PC-9 (cell line): ENCODE measurements at regions not wholly inside any gene's neighbourhood (a gene's known extent, or its start where the extent isn't known, plus 50 kb on each side); places are given as distances from the start of the nearest gene placed in this dataset.
A peak's percentile ranks its signal among the peaks of the same experiment; 100 is the strongest.
"Not testable (repeated sequence)": the region's sequence is repeated elsewhere in the genome, so short reads cannot be mapped to it uniquely, and the experiment has no call there.

Experiments used
- BruUV-seq: library from RNA; stranded (reverse); fragments of 400-500 nt; replicated peaks from 2 replicates; lab custom pipeline; 2021; lab: Mats Ljungman, UMichigan
- CTCF ChIA-PET: fragments of 300-600 bp; sonication (Branson Sonifier 250); formaldehyde crosslinking; loops from one replicate; lab custom pipeline; 2022; ENCODE audit warnings: antibody characterized with exemption; lab: Charles Lee
- POLR2A ChIA-PET: fragments of 300-600 bp; sonication (Branson Sonifier 250); formaldehyde crosslinking; loops from one replicate; lab custom pipeline; 2022; ENCODE audit warnings: antibody characterized with exemption; ENCODE audit not compliant: unreplicated experiment; lab: Charles Lee
- DNase-seq, 2 experiments: peaks; one replicate each; pipeline versions ENCODE4 v3.0.0 to v3.0.0-alpha.2; 2015 to 2022; ENCODE audit warnings: mixed read lengths in 1 of 2
- H2AFZ ChIP-seq: fragments of 200-600 bp; sonication (generic); 2 replicates; pipeline ENCODE4 v1.8.1; 2017; ENCODE audit warnings: antibody characterized with exemption
- H3F3A ChIP-seq: fragments of 200-600 bp; sonication (generic); 2 replicates; pipeline ENCODE4 v1.8.1; 2017; ENCODE audit warnings: antibody characterized with exemption, mild to moderate bottlenecking, low read depth; ENCODE audit not compliant: insufficient read depth
- H3K27ac ChIP-seq: fragments of 200-600 bp; sonication (generic); 2 replicates; pipeline ENCODE4 v1.6.1; 2016; ENCODE audit warnings: mixed run types
- H3K27me3 ChIP-seq: fragments of 200-600 bp; sonication (generic); 2 replicates; pipeline ENCODE4 v1.6.1; 2016; ENCODE audit warnings: low read depth, mixed run types; ENCODE audit not compliant: insufficient read depth
- H3K36me3 ChIP-seq: fragments of 200-600 bp; sonication (generic); 2 replicates; pipeline ENCODE4 v1.6.1; 2016; ENCODE audit warnings: low read depth, mixed run types
- H3K4me1 ChIP-seq: fragments of 200-600 bp; sonication (generic); replicated peaks from 2 replicates; pipeline ENCODE4 v1.6.1; 2016; ENCODE audit warnings: mixed run types; ENCODE audit not compliant: insufficient read depth
- H3K4me2 ChIP-seq: fragments of 200-600 bp; sonication (generic); 2 replicates; pipeline ENCODE4 v1.6.1; 2017; ENCODE audit warnings: mixed run types
- H3K4me3 ChIP-seq: fragments of 200-600 bp; sonication (generic); 2 replicates; pipeline ENCODE4 v1.6.1; 2016; ENCODE audit warnings: mixed run types
- H3K79me2 ChIP-seq: fragments of 200-600 bp; sonication (generic); 2 replicates; pipeline ENCODE4 v1.6.1; 2017; ENCODE audit warnings: low read depth, mixed run types
- H3K9me2 ChIP-seq: fragments of 200-600 bp; sonication (generic); 2 replicates; pipeline ENCODE4 v1.8.1; 2017; ENCODE audit warnings: mild to moderate bottlenecking; ENCODE audit not compliant: insufficient read depth
- H3K9me3 ChIP-seq: fragments of 200-600 bp; sonication (generic); 2 replicates; pipeline ENCODE4 v1.8.1; 2016; ENCODE audit warnings: low read depth; ENCODE audit not compliant: insufficient read depth
- H4K20me1 ChIP-seq: fragments of 200-600 bp; sonication (generic); 2 replicates; pipeline ENCODE4 v1.8.1; 2017; ENCODE audit not compliant: insufficient read depth
- CTCF ChIP-seq: fragments of 200-600 bp; sonication (generic); conservative IDR thresholded peaks from 2 replicates; pipeline ENCODE4 v1.6.1; 2017; ENCODE audit warnings: mixed run types, antibody characterized with exemption, mild to moderate bottlenecking, moderate library complexity
- EZH2 ChIP-seq: fragments of 200-600 bp; sonication (generic); IDR thresholded peaks from 2 replicates; pipeline ENCODE4 v1.8.0; 2017; ENCODE audit warnings: antibody characterized with exemption, low read depth
- intact Hi-C: fragments of 100-400 bp; cut with micrococcal nuclease; formaldehyde crosslinking; loops from one replicate; pipeline ENCODE4 v1.10.0; 2022; ENCODE audit not compliant: unreplicated experiment

- H3K4me2 ChIP-seq, POLR2A ChIA-PET, H4K20me1 ChIP-seq, H3K4me1 ChIP-seq, H3K27ac ChIP-seq, intact Hi-C loops, DNase-seq, H3K9me3 ChIP-seq, H3K4me3 ChIP-seq, H3K9me2 ChIP-seq, H3F3A ChIP-seq, H2AFZ ChIP-seq, H3K27me3 ChIP-seq, H3K79me2 ChIP-seq, CTCF ChIA-PET, H3K36me3 ChIP-seq, BruUV-seq: not testable (repeated sequence)
These were observed 57.4 kb upstream of the SMURF2 start for GRCh38 chr17:64719517-64719916.

GRCh38 chr17:64718816-64719215 lies 56.7 kb upstream of the SMURF2 start:
- POLR2A ChIA-PET, H3K27ac ChIP-seq, H2AFZ ChIP-seq, DNase-seq, H3K9me2 ChIP-seq, H3K4me2 ChIP-seq, BruUV-seq, H3K9me3 ChIP-seq, intact Hi-C loops, H3K27me3 ChIP-seq, H3K4me3 ChIP-seq, H3K79me2 ChIP-seq, H3F3A ChIP-seq, H4K20me1 ChIP-seq, H3K4me1 ChIP-seq, H3K36me3 ChIP-seq: not testable (repeated sequence)
- CTCF ChIA-PET, result interaction anchor here (0.6 kb wide), 1 partner anchor 82 kb away, joined by 6 read pairs; no protein-coding TSS in a partner anchor

- TF ChIP-seq CTCF (no peak), EZH2 (no peak)
- H4K20me1 ChIP-seq, result no peaks in the 10 kb centered on the region
- no TSS peak for BruUV-seq
- no peaks in the 10 kb centered on the region for H3K79me2 ChIP-seq
- H3F3A ChIP-seq, result no peaks in the 10 kb centered on the region; the same call in 1 of the 2 replicates
- DNase-seq, result peak in 1 of 2 experiments; percentile 65
- H3K9me3 ChIP-seq, result no peaks in the 10 kb centered on the region
- H3K4me3 ChIP-seq, result no peak overlapping the region
- no peaks in the 10 kb centered on the region for H3K36me3 ChIP-seq
- ChIA-PET POLR2A (interaction anchor here (0.6 kb wide), 2 partner anchors 213 to 341 kb away, joined by 7 to 28 read pairs; no protein-coding TSS in a partner anchor), CTCF (no interaction called here)
- no peak overlapping the region for H3K27ac ChIP-seq
- H3K27me3 ChIP-seq, result no peaks in the 10 kb centered on the region
- no peak overlapping the region for H3K4me2 ChIP-seq
- H2AFZ ChIP-seq, result no peak overlapping the region
- no peaks in the 10 kb centered on the region for H3K9me2 ChIP-seq
- intact Hi-C loops, result no loop called here
- H3K4me1 ChIP-seq, result peaks cover 3% of the 10 kb centered on the region
These were observed 56.0 kb upstream of the SMURF2 start for GRCh38 chr17:64718058-64718457.

GRCh38 chr17:64716496-64716895 lies 54.4 kb upstream of the SMURF2 start:
- H3K9me3 ChIP-seq, H3K4me2 ChIP-seq, H3K9me2 ChIP-seq, CTCF ChIA-PET, H3K36me3 ChIP-seq, intact Hi-C loops, H3K4me3 ChIP-seq, H3K27me3 ChIP-seq, BruUV-seq, H3K27ac ChIP-seq, H3F3A ChIP-seq, H2AFZ ChIP-seq, H4K20me1 ChIP-seq, H3K79me2 ChIP-seq, POLR2A ChIA-PET, DNase-seq: not testable (repeated sequence)
- H3K4me1 ChIP-seq, result peaks cover 14% of the 10 kb centered on the region

- peaks cover 25% of the 10 kb centered on the region for H3K4me1 ChIP-seq
- H3K36me3 ChIP-seq, H3K27me3 ChIP-seq, H3K4me3 ChIP-seq, H3K27ac ChIP-seq, H3K79me2 ChIP-seq, H3K9me3 ChIP-seq, H3K9me2 ChIP-seq, BruUV-seq, H4K20me1 ChIP-seq, DNase-seq, intact Hi-C loops, H2AFZ ChIP-seq, H3K4me2 ChIP-seq: not testable (repeated sequence)
- ChIA-PET POLR2A (interaction anchor here (0.6 kb wide), 3 partner anchors 35 to 905 kb away, joined by 3 to 14 read pairs (median 6); no protein-coding TSS in a partner anchor), CTCF (interaction anchor here (0.6 to 0.7 kb wide), 3 partner anchors 12 to 101 kb away, joined by 3 to 4 read pairs (median 4); no protein-coding TSS in a partner anchor)
- H3F3A ChIP-seq, result peaks cover 18% of the 10 kb centered on the region
These were observed 51.7 kb upstream of the SMURF2 start for GRCh38 chr17:64713786-64714185.

GRCh38 chr17:64712557-64713351 lies 50.6 kb upstream of the SMURF2 start:
- intact Hi-C loops, H3K9me2 ChIP-seq, H3K9me3 ChIP-seq, H3K36me3 ChIP-seq, H3K27me3 ChIP-seq, H3K4me3 ChIP-seq, H4K20me1 ChIP-seq, H3K79me2 ChIP-seq: not testable (repeated sequence)
- Histone ChIP-seq H3K4me1 (peaks cover 35% of the 10 kb centered on the region), H3K4me2 (peak overlapping the region; percentile 33; the same call in 1 of the 2 replicates), H3K27ac (peak overlapping the region; percentile 50), H2AFZ (0 out of 2 replicates have a peak overlapping the region, but pooled peaks have one; percentile 64), H3F3A (peaks cover 27% of the 10 kb centered on the region)
- peak in 1 of 2 experiments; percentile 58 for DNase-seq
- BruUV-seq, result TSS peak; percentile 57
- ChIA-PET POLR2A (interaction anchor here (0.6 kb wide), 1 partner anchor 13 kb away, joined by 3 read pairs; no protein-coding TSS in a partner anchor), CTCF (interaction anchor here (0.6 kb wide), 1 partner anchor 292 kb away, joined by 3 read pairs; no protein-coding TSS in a partner anchor)
